MCF 10A (cell line): ENCODE measurements at regions not wholly inside any gene's neighbourhood (a gene's known extent, or its start where the extent isn't known, plus 50 kb on each side); places are given as distances from the start of the nearest gene placed in this dataset.
"Not testable (repeated sequence)": the region's sequence is repeated elsewhere in the genome, so short reads cannot be mapped to it uniquely, and the experiment has no call there.

Source experiments
- BruUV-seq: library from RNA; stranded (reverse); fragments of 400-500 nt; replicated peaks from 2 replicates; lab custom pipeline; 2021; lab: Mats Ljungman, UMichigan
- CTCF ChIA-PET: fragments of 300-600 bp; sonication (Branson Sonifier 250); formaldehyde crosslinking; extraction: SDS; loops from one replicate; lab custom pipeline; 2021; ENCODE audit warnings: antibody characterized with exemption, inconsistent platforms; lab: Yijun Ruan, JAX
- POLR2A ChIA-PET: fragments of 300-600, 350-650 bp; sonication (Branson Sonifier 250); formaldehyde crosslinking; extraction: SDS; loops from one replicate; lab custom pipeline; 2020; ENCODE audit warnings: antibody characterized with exemption, inconsistent platforms; lab: Yijun Ruan, JAX
- DNase-seq: peaks from one replicate; pipeline ENCODE4 v3.0.0-alpha.2; 2018; ENCODE audit not compliant: unreplicated experiment
- H3K27ac Mint-ChIP-seq: one replicate; pipeline ENCODE4 v1.8.0; 2022; ENCODE audit warnings: mild to moderate bottlenecking, low read depth, mixed read lengths; ENCODE audit not compliant: unreplicated experiment
- H3K27me3 Mint-ChIP-seq: one replicate; pipeline ENCODE4 v1.8.0; 2022; ENCODE audit warnings: mixed read lengths; ENCODE audit not compliant: insufficient read depth, unreplicated experiment
- H3K36me3 Mint-ChIP-seq: one replicate; pipeline ENCODE4 v1.8.0; 2022; ENCODE audit warnings: mild to moderate bottlenecking, moderate library complexity, mixed read lengths; ENCODE audit not compliant: insufficient read depth, unreplicated experiment
- H3K4me1 Mint-ChIP-seq: one replicate; pipeline ENCODE4 v1.8.0; 2022; ENCODE audit warnings: mixed read lengths; ENCODE audit not compliant: insufficient read depth, unreplicated experiment
- H3K4me3 Mint-ChIP-seq: one replicate; pipeline ENCODE4 v1.8.0; 2022; ENCODE audit warnings: mild to moderate bottlenecking, moderate library complexity, mixed read lengths; ENCODE audit not compliant: unreplicated experiment
- H3K9me3 Mint-ChIP-seq: one replicate; pipeline ENCODE4 v1.8.0; 2022; ENCODE audit warnings: mixed read lengths; ENCODE audit not compliant: unreplicated experiment
- CTCF ChIP-seq: fragments of 200-600 bp; IDR thresholded peaks from one replicate; pipeline ENCODE4 v1.8.0; 2022; ENCODE audit warnings: antibody characterized with exemption, mild to moderate bottlenecking; ENCODE audit not compliant: unreplicated experiment
- intact Hi-C: fragments of 100-400 bp; cut with micrococcal nuclease; formaldehyde crosslinking; loops from 2 replicates; pipeline ENCODE4 v1.14.1; 2022

GRCh38 chr2:130268333-130268732 is 70.1 kb upstream of the TUBA3E start:
- H3K36me3 Mint-ChIP-seq, BruUV-seq, POLR2A ChIA-PET, CTCF ChIA-PET, H3K9me3 Mint-ChIP-seq, H3K4me3 Mint-ChIP-seq, H3K4me1 Mint-ChIP-seq, DNase-seq, intact Hi-C loops, H3K27ac Mint-ChIP-seq: not testable (repeated sequence)
- peaks cover 12% of the 10 kb centered on the region for H3K27me3 Mint-ChIP-seq

- H3K27ac Mint-ChIP-seq, DNase-seq, H3K9me3 Mint-ChIP-seq, H3K4me1 Mint-ChIP-seq, CTCF ChIA-PET, POLR2A ChIA-PET, H3K4me3 Mint-ChIP-seq, H3K36me3 Mint-ChIP-seq, BruUV-seq, intact Hi-C loops: not testable (repeated sequence)
- peaks cover 12% of the 10 kb centered on the region for H3K27me3 Mint-ChIP-seq
Observed at GRCh38 chr2:130267572-130267971, 69.3 kb upstream of the TUBA3E start.

- BruUV-seq, DNase-seq, H3K9me3 Mint-ChIP-seq, CTCF ChIA-PET, H3K27ac Mint-ChIP-seq, POLR2A ChIA-PET, H3K4me3 Mint-ChIP-seq, H3K36me3 Mint-ChIP-seq, H3K4me1 Mint-ChIP-seq, intact Hi-C loops: not testable (repeated sequence)
- peaks cover 13% of the 10 kb centered on the region for H3K27me3 Mint-ChIP-seq
Observed at GRCh38 chr2:130266836-130267235, 68.6 kb upstream of the TUBA3E start.

GRCh38 chr2:130265570-130266247 is 67.5 kb upstream of the TUBA3E start:
- DNase-seq, H3K4me3 Mint-ChIP-seq, CTCF ChIA-PET, BruUV-seq, H3K4me1 Mint-ChIP-seq, POLR2A ChIA-PET, H3K36me3 Mint-ChIP-seq, H3K9me3 Mint-ChIP-seq, intact Hi-C loops, H3K27ac Mint-ChIP-seq: not testable (repeated sequence)
- peaks cover 24% of the 10 kb centered on the region for H3K27me3 Mint-ChIP-seq

GRCh38 chr2:130264901-130265320 is 66.7 kb upstream of the TUBA3E start:
- POLR2A ChIA-PET, result not testable (repeated sequence)

GRCh38 chr2:130264501-130264900 is 66.3 kb upstream of the TUBA3E start:
- BruUV-seq, result no TSS peak

More at GRCh38 chr2:130264901-130265320, 66.7 kb upstream of the TUBA3E start:
- H3K9me3 Mint-ChIP-seq, H3K27ac Mint-ChIP-seq, H3K36me3 Mint-ChIP-seq, DNase-seq, CTCF ChIA-PET, H3K4me3 Mint-ChIP-seq, BruUV-seq, intact Hi-C loops, H3K4me1 Mint-ChIP-seq: not testable (repeated sequence)
- peaks cover 29% of the 10 kb centered on the region for H3K27me3 Mint-ChIP-seq

More at GRCh38 chr2:130264501-130264900, 66.3 kb upstream of the TUBA3E start:
- intact Hi-C loops, result no loop called here
- peaks cover 6% of the 10 kb centered on the region for H3K4me1 Mint-ChIP-seq
- TF ChIP-seq CTCF, result no peak
- no peak for DNase-seq
- H3K27ac Mint-ChIP-seq, result no peak overlapping the region
- peaks cover 33% of the 10 kb centered on the region for H3K27me3 Mint-ChIP-seq
- no peak overlapping the region for H3K4me3 Mint-ChIP-seq
- no peaks in the 10 kb centered on the region for H3K9me3 Mint-ChIP-seq
- H3K36me3 Mint-ChIP-seq, result no peaks in the 10 kb centered on the region
- ChIA-PET POLR2A (no interaction called here), CTCF (interaction anchor here (0.6 kb wide), 1 partner anchor 10 kb away, joined by 3 read pairs; no protein-coding TSS in a partner anchor)
